Right ventricle myocardium inferior (tissue), 1 donor: ENCODE measurements at regions not wholly inside any gene's neighbourhood (a gene's known extent, or its start where the extent isn't known, plus 50 kb on each side); places are given as distances from the start of the nearest gene placed in this dataset.
A peak's percentile ranks its signal among the peaks of the same experiment; 100 is the strongest.

Experiments
- ATAC-seq: fragments of 200-7000 bp; cut with Tn5 transposase; one replicate; pipeline ENCODE4 v1.9.1; 2020; ENCODE audit warnings: mild to moderate bottlenecking, moderate library complexity
- DNase-seq: peaks from one replicate; pipeline ENCODE4 v3.0.0; 2021; ENCODE audit errors: missing footprints
- intact Hi-C: fragments of 100-400 bp; cut with DNase I; formaldehyde crosslinking; loops from one replicate; pipeline ENCODE4 v1.11.0; 2022
- donor health status: DM: no; HTN: yes; CAD: no; lungs with severe emphysema.

- DNase-seq (no peak), ATAC-seq (peak; percentile 77)
- intact Hi-C loops: loop anchor here (2.0 to 5.0 kb wide), 3 partner anchors 16 to 73 kb away; no protein-coding TSS in a partner anchor
Observed at GRCh38 chr2:134174711-134175110, 79.2 kb upstream of the MGAT5 start.

DNA sequence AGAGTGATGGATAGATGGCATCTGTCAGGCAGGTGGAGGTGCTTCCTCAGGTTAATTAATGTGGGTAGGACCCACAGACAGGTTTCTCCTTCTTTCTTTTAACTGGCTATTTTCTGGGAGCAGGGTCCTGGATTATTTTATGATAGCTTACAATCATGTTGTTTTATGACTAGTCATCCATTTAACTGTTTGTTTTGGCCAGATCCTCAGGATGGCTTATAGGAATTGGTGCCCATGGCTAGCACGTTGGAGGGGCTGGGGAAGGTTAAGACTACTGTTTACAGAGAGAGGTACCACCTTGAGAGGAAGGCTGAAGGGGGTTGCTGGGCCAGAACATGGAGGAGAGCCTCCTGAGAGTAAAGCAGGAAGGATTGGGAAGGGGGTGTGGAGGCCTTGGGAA lies 78.0 kb upstream of the MGAT5 start:
- DNase-seq (no peak), ATAC-seq (no peak)
- intact Hi-C loops: loop anchor here (2.0 to 5.0 kb wide), 2 partner anchors 15 to 71 kb away; no protein-coding TSS in a partner anchor

DNA sequence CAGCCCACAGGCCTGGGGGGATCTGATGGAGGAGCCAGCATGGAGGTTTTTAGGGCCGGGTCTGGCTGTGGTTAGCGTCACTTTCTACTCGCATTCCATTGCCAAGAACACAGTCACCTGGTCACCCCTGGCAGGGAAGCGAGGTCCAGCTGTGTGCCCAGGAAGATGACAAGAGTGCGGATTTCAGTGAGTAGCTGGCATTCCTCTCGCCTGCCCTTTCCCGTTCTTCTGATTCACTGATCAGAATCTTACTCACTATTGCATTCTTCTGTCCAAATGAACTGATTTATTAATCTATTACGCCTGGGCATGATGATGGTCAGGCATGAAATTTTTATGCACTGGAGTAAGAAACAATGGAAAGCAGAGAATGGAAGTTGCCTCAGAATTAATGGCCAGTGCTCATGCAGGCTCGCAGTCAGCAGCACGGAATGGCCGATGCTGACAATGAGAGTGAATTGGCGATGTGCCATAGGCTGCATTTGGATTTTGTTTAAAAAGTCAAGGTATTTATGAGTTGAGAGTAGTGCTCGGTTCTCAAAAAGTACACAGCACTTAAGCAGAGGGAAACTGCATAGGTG lies 76.4 kb upstream of the MGAT5 start:
- ATAC-seq (no peak), DNase-seq (no peak)
- intact Hi-C loops: loop anchor here (5.0 kb wide), 1 partner anchor 70 kb away; no protein-coding TSS in a partner anchor

DNA sequence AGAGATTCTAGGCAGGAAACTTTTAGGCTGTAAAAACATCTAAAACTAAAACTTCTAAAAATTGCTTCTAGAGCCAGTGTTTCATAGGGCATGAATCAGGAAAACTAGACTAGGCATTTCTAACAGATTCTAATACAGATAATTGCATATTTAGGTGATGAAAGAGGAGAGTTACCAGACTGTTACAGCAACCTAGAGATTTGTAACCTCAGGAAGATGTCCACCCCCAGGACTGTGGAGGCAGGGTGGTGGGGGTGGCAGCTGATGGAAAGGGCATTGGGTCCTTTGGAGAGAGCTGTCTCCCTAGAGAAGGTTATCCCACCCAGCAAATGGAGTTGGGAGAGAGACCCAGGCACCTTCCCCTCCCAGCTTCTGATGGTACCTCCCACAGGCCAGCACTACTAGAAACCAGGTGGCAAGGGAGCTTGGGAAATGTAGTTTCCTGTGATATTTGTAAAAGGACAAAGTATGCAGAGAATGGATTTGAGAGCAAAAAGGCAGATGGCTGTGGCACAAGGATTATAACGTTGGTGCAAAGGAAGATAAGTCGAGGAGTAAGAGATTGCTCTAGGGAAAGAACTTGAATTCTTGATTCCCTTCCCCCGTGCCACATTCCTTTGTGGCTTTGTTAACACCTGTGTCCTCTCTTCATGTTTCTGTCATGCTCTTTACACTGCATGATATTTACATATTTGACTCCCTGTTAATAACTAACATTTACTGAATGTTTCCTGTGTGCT lies 75.6 kb upstream of the MGAT5 start:
- intact Hi-C loops: loop anchor here (5.0 kb wide), 1 partner anchor 69 kb away; no protein-coding TSS in a partner anchor
- ATAC-seq: no peak

GRCh38 chr2:134181219-134181618 lies 72.7 kb upstream of the MGAT5 start:
- intact Hi-C loops: no loop called here
- DNase-seq (no peak), ATAC-seq (no peak)

More for the DNA sequence above, 75.6 kb upstream of the MGAT5 start:
- DNase-seq: no peak

DNA sequence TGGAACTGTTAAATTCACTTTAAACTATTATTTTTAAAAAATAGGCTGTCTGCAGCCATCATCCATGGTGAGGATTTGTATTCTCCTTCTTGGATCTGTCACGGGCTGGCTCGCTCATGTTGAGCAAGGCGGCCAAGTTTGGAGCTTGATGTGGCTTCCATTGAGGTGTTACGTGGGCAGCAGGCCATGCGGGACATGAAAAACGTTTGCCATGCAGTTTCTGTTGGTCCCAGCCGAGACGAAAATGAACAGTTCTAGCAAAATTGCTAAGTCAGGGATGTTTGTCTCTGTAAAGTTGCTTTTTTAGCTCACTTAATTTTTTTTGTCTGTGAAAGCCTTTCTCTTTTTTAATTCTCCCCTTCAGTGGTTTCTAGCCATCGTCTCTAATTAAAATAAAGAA lies 70.2 kb upstream of the MGAT5 start:
- intact Hi-C loops: no loop called here
- ATAC-seq (no peak), DNase-seq (no peak)

GRCh38 chr2:134185639-134186038 lies 68.2 kb upstream of the MGAT5 start:
- DNase-seq: no peak
- no peak for ATAC-seq
- intact Hi-C loops: no loop called here

DNA sequence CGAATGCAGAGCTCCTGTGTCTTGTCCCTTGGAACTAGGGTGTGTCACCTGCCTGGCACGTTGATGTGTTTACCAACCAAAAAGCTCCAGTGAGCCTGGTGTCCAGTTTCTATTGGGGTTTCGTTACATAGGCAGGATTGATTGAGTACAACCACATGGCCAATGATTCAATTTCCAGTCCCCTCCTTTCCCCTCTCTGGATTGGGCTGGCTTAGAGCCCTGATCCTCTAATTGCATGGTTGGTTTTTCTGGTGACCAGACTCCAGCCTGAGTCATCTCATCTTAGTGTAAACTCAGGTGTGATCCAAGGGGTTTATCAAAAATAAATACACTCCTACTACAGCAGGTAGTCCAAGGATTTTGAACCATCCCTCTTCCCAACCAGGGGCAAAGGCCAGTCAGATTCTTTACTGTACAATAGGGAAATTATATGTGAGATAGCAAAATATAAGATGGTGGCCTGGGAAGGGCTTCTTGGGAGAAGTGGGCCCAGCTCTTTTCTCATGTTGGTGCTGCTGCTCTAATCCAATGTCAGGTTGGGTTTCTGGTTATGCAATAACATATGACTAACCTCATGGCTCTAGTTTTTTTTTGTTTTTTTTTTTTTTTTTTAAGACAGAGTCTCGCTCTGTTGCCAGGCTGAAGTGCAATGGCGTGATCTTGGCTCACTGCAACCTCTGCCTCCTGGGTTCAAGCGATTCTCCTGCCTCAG lies 64.7 kb upstream of the MGAT5 start:
- DNase-seq (no peak), ATAC-seq (no peak)
- intact Hi-C loops: no loop called here

DNA sequence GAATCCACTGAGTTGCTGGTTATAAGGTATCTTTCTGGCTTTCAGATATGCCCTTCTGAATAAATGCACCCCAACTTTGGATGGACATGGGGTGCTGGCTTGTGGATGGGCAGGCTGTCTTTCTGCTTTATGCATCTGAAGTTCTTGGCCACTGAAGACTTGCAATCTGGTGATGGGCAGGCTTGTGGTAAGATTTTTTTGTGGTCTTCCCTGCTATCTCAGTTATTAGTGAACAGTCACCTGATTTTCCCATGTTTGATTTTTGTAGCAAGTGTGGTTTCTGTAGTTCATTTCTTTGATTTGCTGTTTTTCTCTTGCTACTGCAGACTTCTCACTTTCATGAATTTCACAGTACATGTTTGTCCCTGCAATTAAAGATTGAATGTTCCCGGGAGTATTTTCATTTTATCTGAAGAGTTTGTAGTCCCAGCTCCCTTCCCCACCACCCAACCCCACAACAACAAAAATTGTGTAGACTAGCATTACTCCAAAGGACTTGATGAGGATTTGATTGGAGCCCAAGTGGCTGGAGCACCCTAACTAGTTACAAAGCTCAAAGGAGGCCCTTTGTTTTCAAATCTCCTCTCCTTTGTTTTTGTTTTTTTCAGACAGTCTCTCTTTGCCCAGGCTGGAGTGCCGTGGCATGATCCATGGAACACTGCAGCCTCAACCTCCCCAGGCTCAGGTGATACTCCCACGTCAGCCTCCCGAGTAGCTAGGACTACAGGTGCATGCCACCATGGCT lies 63.6 kb upstream of the MGAT5 start:
- ATAC-seq (no peak), DNase-seq (no peak)
- intact Hi-C loops: loop anchor here (2.0 kb wide), 1 partner anchor 15 kb away; no protein-coding TSS in a partner anchor

DNA sequence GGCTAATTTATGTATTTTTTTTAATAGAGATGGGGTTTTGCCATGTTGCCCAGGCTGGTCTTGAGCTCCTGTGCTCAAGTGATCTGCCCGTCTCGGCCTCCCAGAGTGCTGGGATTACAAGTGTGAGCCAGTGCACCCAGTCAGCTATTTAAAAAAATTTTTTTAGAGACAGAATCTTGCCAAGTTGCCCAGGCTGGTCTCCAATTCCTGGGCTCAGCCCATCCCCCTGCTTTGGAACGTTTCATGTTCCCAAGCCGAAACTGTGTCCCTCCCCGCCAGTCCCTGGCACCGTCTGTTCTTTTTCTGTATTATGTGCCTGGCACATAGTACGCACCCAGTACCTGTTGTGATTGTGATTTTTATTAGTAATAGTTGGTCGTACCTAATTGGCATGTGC lies 63.1 kb upstream of the MGAT5 start:
- intact Hi-C loops: loop anchor here (2.0 kb wide), 1 partner anchor 16 kb away; no protein-coding TSS in a partner anchor
- ATAC-seq: peak; percentile 87
- peak; percentile 72 for DNase-seq

- no peak for DNase-seq
- no peak for ATAC-seq
- intact Hi-C loops: loop anchor here (2.0 kb wide), 1 partner anchor 17 kb away; no protein-coding TSS in a partner anchor
Observed at GRCh38 chr2:134191835-134192234, 62.0 kb upstream of the MGAT5 start.

- intact Hi-C loops: no loop called here
- DNase-seq: no peak
- no peak for ATAC-seq
Observed at GRCh38 chr2:134193006-134193405, 60.9 kb upstream of the MGAT5 start.

GRCh38 chr2:134194519-134194918 lies 59.4 kb upstream of the MGAT5 start:
- DNase-seq: no peak
- intact Hi-C loops: no loop called here
- ATAC-seq: no peak

GRCh38 chr2:134195341-134195740 lies 58.5 kb upstream of the MGAT5 start:
- ATAC-seq: no peak
- DNase-seq: no peak
- intact Hi-C loops: no loop called here

GRCh38 chr2:134197445-134197844 lies 56.4 kb upstream of the MGAT5 start:
- ATAC-seq: no peak
- intact Hi-C loops: no loop called here

GRCh38 chr2:134198006-134198634 lies 55.8 kb upstream of the MGAT5 start:
- DNase-seq (no peak), ATAC-seq (no peak)
- intact Hi-C loops: no loop called here

More at GRCh38 chr2:134197445-134197844, 56.4 kb upstream of the MGAT5 start:
- no peak for DNase-seq

GRCh38 chr2:134199123-134199522 lies 54.7 kb upstream of the MGAT5 start:
- DNase-seq (no peak), ATAC-seq (no peak)
- intact Hi-C loops: no loop called here

DNA sequence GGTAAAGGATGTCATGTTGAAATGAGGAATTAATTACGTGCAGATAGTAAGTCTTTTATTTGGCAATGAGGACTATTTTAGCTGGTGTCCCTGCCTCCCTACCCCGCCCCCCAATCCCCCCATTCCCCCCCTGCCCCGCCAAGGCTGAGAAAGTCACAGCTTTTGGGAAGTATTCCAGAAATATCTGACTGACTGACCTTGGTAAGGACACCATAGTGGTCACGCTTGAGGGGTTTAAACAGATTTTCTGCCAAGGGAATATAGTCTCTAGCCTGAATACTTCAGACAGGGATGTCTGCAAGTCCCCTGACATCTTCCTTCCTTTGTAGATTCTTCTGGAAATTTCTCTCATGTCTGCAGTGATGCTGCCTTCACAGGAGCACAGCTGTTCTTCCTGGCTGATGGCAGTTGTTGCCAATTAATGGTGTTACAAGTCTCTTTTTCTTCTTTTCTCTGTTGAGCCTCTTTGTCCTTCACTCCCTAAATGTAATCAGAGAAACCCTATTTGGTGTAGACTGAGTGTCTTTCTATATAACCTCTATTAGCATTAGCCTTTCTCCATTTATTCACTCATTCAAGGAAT lies 53.7 kb upstream of the MGAT5 start:
- DNase-seq: no peak
- ATAC-seq: no peak
- intact Hi-C loops: no loop called here
